ENCODE measurements at regions not wholly inside any gene's neighbourhood (a gene's known extent, or its start where the extent isn't known, plus 50 kb on each side); places are given as distances from the start of the nearest gene placed in this dataset.

DNA sequence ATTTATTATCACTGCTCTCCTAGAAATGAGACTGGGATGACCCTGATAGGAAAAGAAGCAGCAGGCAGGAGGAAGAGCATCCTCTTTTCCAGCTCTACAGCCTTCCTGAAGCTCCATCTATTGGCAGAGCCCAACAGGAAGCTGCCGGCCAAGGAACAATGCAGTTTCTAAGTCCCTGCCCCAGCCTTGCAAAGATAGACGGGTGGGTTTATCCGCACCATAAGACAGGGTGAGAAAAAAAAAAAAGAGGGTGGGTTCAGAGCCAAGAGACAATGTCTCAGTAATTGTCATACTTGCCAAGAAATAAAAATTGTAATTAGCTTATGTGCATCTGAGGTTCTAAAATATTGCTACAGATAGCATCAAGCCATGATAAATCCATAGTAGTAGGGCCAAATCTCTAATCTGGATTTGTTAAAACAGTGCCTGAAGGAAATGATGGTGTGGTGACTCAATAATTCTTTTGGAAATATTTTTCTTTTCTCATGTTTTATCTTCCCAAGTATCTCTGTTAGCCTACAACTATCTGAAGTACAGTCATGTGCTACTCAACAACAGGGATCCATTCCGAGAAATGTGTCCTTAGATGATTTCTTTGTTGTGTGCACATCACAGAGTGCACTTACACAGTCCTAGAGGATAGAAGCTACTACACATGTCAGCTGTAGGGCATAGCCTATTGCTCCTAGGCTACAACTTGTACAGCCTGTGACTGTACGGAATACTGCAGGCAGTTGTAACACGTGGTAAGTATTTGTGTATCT lies 242.9 kb upstream of the CXCL12 start:
- ChIA-PET CTCF (no interaction called here), POLR2A (no interaction called here)
- intact Hi-C loops (cut with micrococcal nuclease; ENCODE audit: unreplicated experiment), result no loop called here

GRCh38 chr10:44628921-44629320 lies 244.0 kb upstream of the CXCL12 start:
- Histone ChIP-seq H3K27me3 (replicated peaks; ENCODE audit: control insufficient read depth, insufficient read depth, low read length) (0 out of 2 replicates have a peak, but pooled peaks cover 1% of the 10 kb centered on the region), H3K36me3 (ENCODE audit: control insufficient read depth, insufficient read depth, low read length) (no peaks in the 10 kb centered on the region), H3K9me3 (no peaks in the 10 kb centered on the region), H3K4me1 (no peaks in the 10 kb centered on the region), H3K4me3 (ENCODE audit: low read depth, low read length) (no peak overlapping the region)
- CTCF ChIA-PET, result no interaction called here
- H3K4me1 Mint-ChIP-seq (ENCODE audit: low read depth, unreplicated experiment), result no peaks in the 10 kb centered on the region
- no TSS peak for BruUV-seq (replicated peaks)
- intact Hi-C loops (cut with micrococcal nuclease; ENCODE audit: unreplicated experiment), result no loop called here
- no peaks in the 10 kb centered on the region for H3K9me3 Mint-ChIP-seq (ENCODE audit: unreplicated experiment)
- H3K36me3 Mint-ChIP-seq (ENCODE audit: insufficient read depth, unreplicated experiment), result no peaks in the 10 kb centered on the region
- peaks cover 11% of the 10 kb centered on the region for H3K27me3 Mint-ChIP-seq (ENCODE audit: insufficient read depth, unreplicated experiment)
- POLR2A ChIA-PET, result no interaction called here
- DNase-seq, result no peak
- no peak for TF ChIP-seq CTCF (IDR thresholded peaks at IDR 0.05; ENCODE audit: insufficient read depth in 1 of 2, low read depth in 1 of 2, low read length in 1 of 2, severe bottlenecking in 1 of 2, unreplicated experiment in 1 of 2)
- H3K4me3 Mint-ChIP-seq (ENCODE audit: unreplicated experiment), result no peak overlapping the region
- no peak overlapping the region for H3K27ac Mint-ChIP-seq (ENCODE audit: unreplicated experiment)

More for the DNA sequence above, 242.9 kb upstream of the CXCL12 start:
- no peak for DNase-seq
- TF ChIP-seq CTCF (IDR thresholded peaks at IDR 0.05; ENCODE audit: insufficient read depth in 1 of 2, low read depth in 1 of 2, low read length in 1 of 2, severe bottlenecking in 1 of 2, unreplicated experiment in 1 of 2), result peak in 1 of 2 experiments; percentile 19
- no peak overlapping the region for H3K27ac Mint-ChIP-seq (ENCODE audit: unreplicated experiment)
- no peaks in the 10 kb centered on the region for H3K4me1 Mint-ChIP-seq (ENCODE audit: low read depth, unreplicated experiment)
- Histone ChIP-seq H3K4me3 (ENCODE audit: low read depth, low read length) (no peak overlapping the region), H3K9me3 (no peaks in the 10 kb centered on the region), H3K4me1 (no peaks in the 10 kb centered on the region), H3K27me3 (replicated peaks; ENCODE audit: control insufficient read depth, insufficient read depth, low read length) (0 out of 2 replicates have a peak, but pooled peaks cover 1% of the 10 kb centered on the region), H3K36me3 (ENCODE audit: control insufficient read depth, insufficient read depth, low read length) (no peaks in the 10 kb centered on the region)
- BruUV-seq (replicated peaks), result no TSS peak
- no peaks in the 10 kb centered on the region for H3K36me3 Mint-ChIP-seq (ENCODE audit: insufficient read depth, unreplicated experiment)
- no peak overlapping the region for H3K4me3 Mint-ChIP-seq (ENCODE audit: unreplicated experiment)
- peaks cover 11% of the 10 kb centered on the region for H3K27me3 Mint-ChIP-seq (ENCODE audit: insufficient read depth, unreplicated experiment)
- no peaks in the 10 kb centered on the region for H3K9me3 Mint-ChIP-seq (ENCODE audit: unreplicated experiment)

DNA sequence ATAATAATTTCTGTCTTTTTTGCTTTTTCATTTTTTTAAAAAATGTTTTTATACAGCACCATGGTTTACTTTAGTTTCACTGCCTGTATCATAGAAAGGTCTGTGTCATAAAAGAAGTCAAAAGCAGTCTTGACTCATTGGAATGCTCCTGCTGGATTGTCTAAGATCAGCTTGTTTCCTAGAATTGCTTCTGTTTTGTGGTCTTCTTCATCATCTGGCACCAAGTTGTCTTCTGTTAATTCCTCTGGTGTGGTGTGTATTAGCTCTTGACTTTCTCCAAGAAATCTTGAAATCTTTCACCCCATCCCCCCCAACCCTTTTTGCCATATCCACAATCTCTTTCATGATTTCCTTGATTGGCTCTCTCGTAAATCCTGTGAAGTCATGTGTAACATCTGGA lies 250.3 kb upstream of the CXCL12 start:
- no peaks in the 10 kb centered on the region for H3K36me3 Mint-ChIP-seq (ENCODE audit: insufficient read depth, unreplicated experiment)
- BruUV-seq (replicated peaks), result no TSS peak

More for the DNA sequence above, 250.3 kb upstream of the CXCL12 start:
- Histone ChIP-seq H3K27me3 (replicated peaks; ENCODE audit: control insufficient read depth, insufficient read depth, low read length) (no peaks in the 10 kb centered on the region), H3K36me3 (ENCODE audit: control insufficient read depth, insufficient read depth, low read length) (no peaks in the 10 kb centered on the region), H3K4me1 (no peaks in the 10 kb centered on the region), H3K4me3 (ENCODE audit: low read depth, low read length) (no peak overlapping the region), H3K9me3 (no peaks in the 10 kb centered on the region)
- ChIA-PET CTCF (no interaction called here), POLR2A (no interaction called here)
- H3K9me3 Mint-ChIP-seq (ENCODE audit: unreplicated experiment), result no peaks in the 10 kb centered on the region
- intact Hi-C loops (cut with micrococcal nuclease; ENCODE audit: unreplicated experiment), result no loop called here
- no peaks in the 10 kb centered on the region for H3K4me1 Mint-ChIP-seq (ENCODE audit: low read depth, unreplicated experiment)
- no peak overlapping the region for H3K27ac Mint-ChIP-seq (ENCODE audit: unreplicated experiment)
- peaks cover 11% of the 10 kb centered on the region for H3K27me3 Mint-ChIP-seq (ENCODE audit: insufficient read depth, unreplicated experiment)
- no peak for TF ChIP-seq CTCF (IDR thresholded peaks at IDR 0.05; ENCODE audit: insufficient read depth in 1 of 2, low read depth in 1 of 2, low read length in 1 of 2, severe bottlenecking in 1 of 2, unreplicated experiment in 1 of 2)
- DNase-seq, result no peak
- no peak overlapping the region for H3K4me3 Mint-ChIP-seq (ENCODE audit: unreplicated experiment)

Measured in Caco-2 (cell line).